ENCODE measurements at regions not wholly inside any gene's neighbourhood (a gene's known extent, or its start where the extent isn't known, plus 50 kb on each side); places are given as distances from the start of the nearest gene placed in this dataset.

DNA sequence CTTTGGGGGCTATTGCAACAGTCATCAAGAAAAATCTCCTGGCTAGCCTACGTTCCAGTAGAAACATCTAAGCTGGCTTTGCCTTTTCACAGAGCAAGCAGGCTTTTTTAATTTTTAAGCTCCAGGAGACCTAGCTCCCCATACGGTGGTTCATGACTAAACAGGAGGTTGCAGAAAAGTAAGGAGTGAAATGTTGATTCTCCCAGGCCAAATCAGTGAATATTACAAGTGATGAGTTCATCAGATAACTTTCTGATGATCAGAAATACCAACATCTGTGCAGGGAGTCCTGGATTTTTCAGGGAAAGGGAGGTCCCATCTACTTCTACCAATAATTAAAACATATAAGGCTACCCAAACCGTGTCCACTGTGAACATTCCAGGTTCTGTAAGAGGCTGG lies 477.3 kb upstream of the CELF2 start:
- TF ChIP-seq, protein P1, sequence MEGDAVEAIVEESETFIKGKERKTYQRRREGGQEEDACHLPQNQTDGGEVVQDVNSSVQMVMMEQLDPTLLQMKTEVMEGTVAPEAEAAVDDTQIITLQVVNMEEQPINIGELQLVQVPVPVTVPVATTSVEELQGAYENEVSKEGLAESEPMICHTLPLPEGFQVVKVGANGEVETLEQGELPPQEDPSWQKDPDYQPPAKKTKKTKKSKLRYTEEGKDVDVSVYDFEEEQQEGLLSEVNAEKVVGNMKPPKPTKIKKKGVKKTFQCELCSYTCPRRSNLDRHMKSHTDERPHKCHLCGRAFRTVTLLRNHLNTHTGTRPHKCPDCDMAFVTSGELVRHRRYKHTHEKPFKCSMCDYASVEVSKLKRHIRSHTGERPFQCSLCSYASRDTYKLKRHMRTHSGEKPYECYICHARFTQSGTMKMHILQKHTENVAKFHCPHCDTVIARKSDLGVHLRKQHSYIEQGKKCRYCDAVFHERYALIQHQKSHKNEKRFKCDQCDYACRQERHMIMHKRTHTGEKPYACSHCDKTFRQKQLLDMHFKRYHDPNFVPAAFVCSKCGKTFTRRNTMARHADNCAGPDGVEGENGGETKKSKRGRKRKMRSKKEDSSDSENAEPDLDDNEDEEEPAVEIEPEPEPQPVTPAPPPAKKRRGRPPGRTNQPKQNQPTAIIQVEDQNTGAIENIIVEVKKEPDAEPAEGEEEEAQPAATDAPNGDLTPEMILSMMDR (IDR thresholded peaks at IDR 0.05): no peak
- no peak for DNase-seq
- Histone ChIP-seq H3K27ac (no peak overlapping the region), H3K36me3 (no peaks in the 10 kb centered on the region), H3K4me3 (no peak overlapping the region), H3K4me1 (no peaks in the 10 kb centered on the region), H3K27me3 (ENCODE audit: low read depth) (no peaks in the 10 kb centered on the region), H3K9me3 (no peaks in the 10 kb centered on the region)
- intact Hi-C loops (cut with DNase I): no loop called here
- ATAC-seq: no peak

DNA sequence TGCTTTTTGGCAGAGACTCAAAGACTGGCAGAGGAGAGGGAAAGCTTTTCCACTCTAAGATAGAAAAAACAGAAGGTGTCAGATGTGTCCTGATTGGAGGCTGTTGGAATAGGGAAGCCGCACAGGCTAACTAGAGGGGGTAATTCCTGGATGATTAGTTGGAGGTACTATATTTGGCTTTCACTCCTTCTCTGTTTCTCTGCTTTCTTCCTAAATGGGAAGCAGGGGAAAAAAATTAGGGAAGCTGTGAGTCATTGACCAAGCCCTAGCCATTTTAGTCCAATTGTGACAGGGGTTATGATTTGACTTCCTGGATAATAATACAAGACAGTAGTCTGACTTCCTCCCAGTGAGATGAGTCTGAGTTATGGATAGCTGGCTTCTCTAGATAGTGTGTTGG lies 475.2 kb upstream of the CELF2 start:
- Histone ChIP-seq H3K4me3 (no peak overlapping the region), H3K36me3 (no peaks in the 10 kb centered on the region), H3K4me1 (no peaks in the 10 kb centered on the region), H3K27me3 (ENCODE audit: low read depth) (no peaks in the 10 kb centered on the region), H3K27ac (no peak overlapping the region), H3K9me3 (no peaks in the 10 kb centered on the region)
- intact Hi-C loops (cut with DNase I): no loop called here
- TF ChIP-seq, protein P1 (IDR thresholded peaks at IDR 0.05): no peak
- ATAC-seq (no peak), DNase-seq (no peak)

DNA sequence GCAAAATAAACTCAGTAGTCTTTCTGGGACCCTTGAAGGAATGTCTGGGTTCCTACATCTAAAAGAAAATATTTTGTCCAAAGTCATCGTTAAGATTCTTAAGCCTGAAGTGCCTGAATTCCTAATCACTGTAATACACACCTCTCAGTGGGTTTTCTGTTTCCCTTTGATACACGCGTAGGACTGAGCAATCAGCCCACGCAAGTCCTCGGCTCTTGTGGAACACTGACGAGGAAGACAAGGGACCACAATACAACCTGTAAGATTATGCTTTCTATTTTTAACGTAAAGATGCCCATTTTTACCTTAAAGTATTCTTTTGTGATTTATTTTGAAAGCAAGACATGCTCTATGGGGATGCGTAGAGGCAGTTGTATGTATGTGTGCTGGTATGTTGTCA lies 472.8 kb upstream of the CELF2 start:
- no peak for ATAC-seq
- H3K36me3 ChIP-seq: no peaks in the 10 kb centered on the region
- TF ChIP-seq, protein P1 (IDR thresholded peaks at IDR 0.05): no peak
- H3K4me3 ChIP-seq: no peak overlapping the region
- intact Hi-C loops (cut with DNase I): no loop called here
- no peaks in the 10 kb centered on the region for H3K9me3 ChIP-seq
- no peak overlapping the region for H3K27ac ChIP-seq
- H3K4me1 ChIP-seq: no peaks in the 10 kb centered on the region
- no peak for DNase-seq
- H3K27me3 ChIP-seq (ENCODE audit: low read depth): no peaks in the 10 kb centered on the region

DNA sequence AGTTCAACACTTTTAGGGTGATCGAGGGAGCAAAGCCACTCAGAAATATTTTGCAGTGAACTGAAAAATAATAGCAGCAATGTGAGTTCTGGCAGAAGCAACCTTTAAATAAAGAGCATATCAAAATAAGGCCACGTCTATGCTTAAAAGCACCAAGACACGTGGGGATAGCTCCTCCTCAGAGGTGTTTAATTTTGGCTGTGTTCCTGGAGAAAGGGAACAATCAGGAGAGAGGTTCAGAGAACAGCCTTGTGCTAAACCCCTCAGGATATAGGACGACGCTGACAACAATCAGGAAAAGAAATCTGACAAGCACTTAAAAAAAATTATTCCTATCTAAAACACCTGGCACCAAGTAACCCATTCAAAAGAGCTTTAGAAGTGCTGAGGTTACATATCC lies 471.9 kb upstream of the CELF2 start:
- intact Hi-C loops (cut with DNase I): no loop called here
- no peaks in the 10 kb centered on the region for H3K9me3 ChIP-seq
- H3K27me3 ChIP-seq (ENCODE audit: low read depth): no peaks in the 10 kb centered on the region
- TF ChIP-seq, protein P1 (IDR thresholded peaks at IDR 0.05): no peak
- no peak overlapping the region for H3K27ac ChIP-seq
- no peak for DNase-seq
- no peaks in the 10 kb centered on the region for H3K36me3 ChIP-seq
- no peak for ATAC-seq
- no peaks in the 10 kb centered on the region for H3K4me1 ChIP-seq
- H3K4me3 ChIP-seq: no peak overlapping the region

DNA sequence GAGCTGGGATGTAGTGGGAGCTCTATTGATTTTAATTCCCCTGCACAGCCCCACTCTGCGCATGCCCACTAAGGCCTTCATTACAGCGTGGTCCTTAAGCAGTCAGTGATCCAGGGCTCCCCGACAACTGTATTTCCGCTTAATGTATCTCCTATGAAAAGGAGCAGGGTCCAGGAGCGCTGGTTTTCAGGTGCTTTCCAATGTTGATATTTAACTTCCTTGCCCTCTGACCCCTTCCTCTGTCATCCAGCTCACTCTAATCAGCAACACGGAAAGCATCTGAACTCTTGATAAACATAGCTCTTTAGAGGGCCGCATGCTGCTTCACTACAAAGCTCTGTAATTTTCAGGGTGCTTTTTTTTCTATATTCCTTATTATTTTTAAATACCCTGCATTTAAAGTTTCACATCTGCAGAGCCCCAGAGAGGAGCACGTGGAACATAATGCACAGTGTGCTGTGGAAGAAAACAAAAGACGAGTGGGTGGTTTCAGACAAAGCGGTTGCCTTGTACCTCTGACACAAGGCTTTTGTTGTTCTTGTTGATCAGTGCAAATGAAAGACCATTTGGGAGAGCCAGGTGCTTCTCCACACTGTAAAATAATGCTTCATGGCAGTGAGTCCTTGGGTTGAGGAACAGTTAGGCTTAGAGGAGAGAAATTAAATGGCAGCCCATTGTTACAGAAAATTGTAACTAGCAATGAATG lies 465.9 kb upstream of the CELF2 start:
- ATAC-seq (no peak), DNase-seq (no peak)
- H3K27me3 ChIP-seq (ENCODE audit: low read depth): no peaks in the 10 kb centered on the region
- H3K27ac ChIP-seq: no peak overlapping the region
- TF ChIP-seq, protein P1 (IDR thresholded peaks at IDR 0.05): no peak
- no peaks in the 10 kb centered on the region for H3K9me3 ChIP-seq
- intact Hi-C loops (cut with DNase I): no loop called here
- no peaks in the 10 kb centered on the region for H3K36me3 ChIP-seq
- H3K4me1 ChIP-seq: no peaks in the 10 kb centered on the region
- H3K4me3 ChIP-seq: no peak overlapping the region
